Trophoblast cell (in vitro differentiated cells and primary cell): ENCODE measurements at regions not wholly inside any gene's neighbourhood (a gene's known extent, or its start where the extent isn't known, plus 50 kb on each side); places are given as distances from the start of the nearest gene placed in this dataset.

Experiments
- DNase-seq, 2 donors: peaks; one replicate each; pipeline ENCODE4 v3.0.0-alpha.2; 2016
- H2AFZ ChIP-seq: 2 replicates; pipeline ENCODE4 v1.6.1; 2013; ENCODE audit warnings: low read length, moderate library complexity, mild to moderate bottlenecking; ENCODE audit not compliant: insufficient read depth, poor library complexity
- H2AK5ac ChIP-seq: 2 replicates; pipeline ENCODE4 v1.6.1; 2013; ENCODE audit warnings: mild to moderate bottlenecking, low read length
- H2BK120ac ChIP-seq: 2 replicates; pipeline ENCODE4 v1.6.1; 2013; ENCODE audit warnings: low read length, mild to moderate bottlenecking, moderate library complexity; ENCODE audit not compliant: insufficient read depth, poor library complexity
- H2BK12ac ChIP-seq: 2 replicates; pipeline ENCODE4 v1.6.1; 2013; ENCODE audit warnings: mild to moderate bottlenecking, low read length, moderate library complexity
- H2BK5ac ChIP-seq: 2 replicates; pipeline ENCODE4 v1.6.1; 2013; ENCODE audit warnings: low read length, low read depth, moderate library complexity, mild to moderate bottlenecking; ENCODE audit not compliant: poor library complexity
- H3K14ac ChIP-seq: 2 replicates; pipeline ENCODE4 v1.6.1; 2013; ENCODE audit warnings: mild to moderate bottlenecking, low read length
- H3K18ac ChIP-seq: 2 replicates; pipeline ENCODE4 v1.6.1; 2013; ENCODE audit warnings: mild to moderate bottlenecking, low read length
- H3K23ac ChIP-seq: 2 replicates; pipeline ENCODE4 v1.6.1; 2013; ENCODE audit warnings: low read length
- H3K27ac ChIP-seq: 2 replicates; pipeline ENCODE4 v1.5.1; 2013; ENCODE audit warnings: low read depth, mild to moderate bottlenecking, inconsistent platforms, low read length, moderate library complexity
- H3K27me3 ChIP-seq: 2 replicates; pipeline ENCODE4 v1.6.1; 2013; ENCODE audit warnings: inconsistent platforms, mild to moderate bottlenecking, low read length, moderate library complexity; ENCODE audit not compliant: insufficient read depth
- H3K36me3 ChIP-seq, 2 experiments: 1 replicate in 1 of 2; 2 replicates in 1 of 2; pipeline ENCODE4 v1.6.1; 2013; ENCODE audit warnings: low read length in 2 of 2, mild to moderate bottlenecking in 2 of 2, moderate library complexity in 1 of 2; ENCODE audit not compliant: insufficient read depth in 2 of 2, control insufficient read depth in 1 of 2
- H3K4ac ChIP-seq: 2 replicates; pipeline ENCODE4 v1.6.1; 2013; ENCODE audit warnings: low read depth, mild to moderate bottlenecking, low read length, moderate library complexity
- H3K4me1 ChIP-seq, 2 experiments: 1 replicate in 1 of 2; 2 replicates in 1 of 2; pipeline ENCODE4 v1.6.1; 2013; ENCODE audit warnings: low read length in 2 of 2, mild to moderate bottlenecking in 2 of 2, moderate library complexity in 1 of 2; ENCODE audit not compliant: insufficient read depth in 2 of 2, control insufficient read depth in 1 of 2
- H3K4me2 ChIP-seq: 2 replicates; pipeline ENCODE4 v1.6.1; 2013; ENCODE audit warnings: inconsistent platforms, mild to moderate bottlenecking, low read length, moderate library complexity
- H3K4me3 ChIP-seq: 2 replicates; pipeline ENCODE4 v1.5.1; 2013; ENCODE audit warnings: mild to moderate bottlenecking, low read depth, low read length, inconsistent platforms
- H3K79me1 ChIP-seq: one replicate; pipeline ENCODE4 v1.6.1; 2013; ENCODE audit warnings: low read length
- H3K79me2 ChIP-seq: 2 replicates; pipeline ENCODE4 v1.6.1; 2013; ENCODE audit warnings: low read length, mild to moderate bottlenecking; ENCODE audit not compliant: control insufficient read depth, insufficient read depth, poor library complexity
- H3K9ac ChIP-seq: 2 replicates; pipeline ENCODE4 v1.6.1; 2013; ENCODE audit warnings: mild to moderate bottlenecking, low read length
- H3K9me3 ChIP-seq: 2 replicates; pipeline ENCODE4 v1.6.1; 2013; ENCODE audit warnings: low read depth, mild to moderate bottlenecking, control low read depth, inconsistent platforms, low read length; ENCODE audit not compliant: insufficient read depth
- H4K12ac ChIP-seq: 2 replicates; pipeline ENCODE4 v1.6.1; 2013; ENCODE audit warnings: low read depth, mild to moderate bottlenecking, low read length, moderate library complexity
- H4K8ac ChIP-seq: 2 replicates; pipeline ENCODE4 v1.6.1; 2013; ENCODE audit warnings: low read depth, mild to moderate bottlenecking, low read length, moderate library complexity
- H4K91ac ChIP-seq: one replicate; pipeline ENCODE4 v1.6.1; 2013; ENCODE audit warnings: low read depth, mild to moderate bottlenecking, low read length, moderate library complexity
- WGBS: extraction: QIAGEN DNeasy Blood & Tissue Kit; methylation state at CpG from one replicate; pipeline ENCODE4 v1.1.7; 2013; ENCODE audit warnings: missing lambda C conversion rate; ENCODE audit not compliant: insufficient read length, insufficient coverage; ENCODE audit errors: extremely low coverage; 5-methylcytosine and 5-hydroxymethylcytosine counted together

GRCh38 chr10:59079386-59080226 lies 96.8 kb upstream of the PHYHIPL start:
- Histone ChIP-seq H3K4ac (no peak overlapping the region), H3K36me3 (no peaks in the 10 kb centered on the region), H4K12ac (no peak overlapping the region), H3K27me3 (no peaks in the 10 kb centered on the region), H3K14ac (no peak overlapping the region), H4K91ac (no peak overlapping the region), H3K4me2 (no peak overlapping the region), H3K23ac (no peak overlapping the region), H4K8ac (no peak overlapping the region), H3K4me3 (no peak overlapping the region), H3K9ac (no peak overlapping the region), H2BK120ac (no peak overlapping the region), H3K79me2 (no peaks in the 10 kb centered on the region), H2AFZ (no peak overlapping the region), H3K18ac (no peak overlapping the region), H2BK5ac (no peak overlapping the region), H3K27ac (no peak overlapping the region), H3K79me1 (no peaks in the 10 kb centered on the region), H2AK5ac (no peak overlapping the region), H3K4me1 (no peaks in the 10 kb centered on the region), H3K9me3 (no peaks in the 10 kb centered on the region), H2BK12ac (no peak overlapping the region)
- DNase-seq, result peak in 1 of 2 donors; percentile 55
- no CpG with 5 or more reads among the region's 4 CpGs for WGBS

- H3K9ac ChIP-seq, result no peak overlapping the region
- H3K18ac ChIP-seq, result no peak overlapping the region
- H3K4ac ChIP-seq, result no peak overlapping the region
- H3K27me3 ChIP-seq, result no peaks in the 10 kb centered on the region
- H3K14ac ChIP-seq, result no peak overlapping the region
- H3K79me2 ChIP-seq, result no peaks in the 10 kb centered on the region
- H2AK5ac ChIP-seq, result no peak overlapping the region
- H3K27ac ChIP-seq, result no peak overlapping the region
- no peaks in the 10 kb centered on the region for H3K36me3 ChIP-seq
- H3K4me3 ChIP-seq, result no peak overlapping the region
- H4K91ac ChIP-seq, result no peak overlapping the region
- no peak overlapping the region for H2AFZ ChIP-seq
- DNase-seq, result no peak
- no peak overlapping the region for H2BK5ac ChIP-seq
- H3K4me1 ChIP-seq, result no peaks in the 10 kb centered on the region
- no peaks in the 10 kb centered on the region for H3K9me3 ChIP-seq
- H3K23ac ChIP-seq, result no peak overlapping the region
- H3K4me2 ChIP-seq, result no peak overlapping the region
- H2BK12ac ChIP-seq, result no peak overlapping the region
- no peak overlapping the region for H4K12ac ChIP-seq
- H4K8ac ChIP-seq, result no peak overlapping the region
- H2BK120ac ChIP-seq, result no peak overlapping the region
- no CpG with 5 or more reads among the region's 3 CpGs for WGBS
- no peaks in the 10 kb centered on the region for H3K79me1 ChIP-seq
Observed at GRCh38 chr10:59082249-59082648, 94.2 kb upstream of the PHYHIPL start.

- no peak overlapping the region for H2AK5ac ChIP-seq
- no peak overlapping the region for H4K12ac ChIP-seq
- no peak overlapping the region for H2BK12ac ChIP-seq
- no peak overlapping the region for H2AFZ ChIP-seq
- H4K91ac ChIP-seq, result no peak overlapping the region
- H3K27me3 ChIP-seq, result no peaks in the 10 kb centered on the region
- no peaks in the 10 kb centered on the region for H3K79me1 ChIP-seq
- no peak overlapping the region for H2BK120ac ChIP-seq
- no peaks in the 10 kb centered on the region for H3K79me2 ChIP-seq
- H3K14ac ChIP-seq, result no peak overlapping the region
- no peaks in the 10 kb centered on the region for H3K4me1 ChIP-seq
- H3K4ac ChIP-seq, result no peak overlapping the region
- no peaks in the 10 kb centered on the region for H3K9me3 ChIP-seq
- no peak overlapping the region for H3K18ac ChIP-seq
- no peak overlapping the region for H3K27ac ChIP-seq
- H3K4me2 ChIP-seq, result no peak overlapping the region
- no peak overlapping the region for H3K9ac ChIP-seq
- no peak overlapping the region for H3K23ac ChIP-seq
- no peak overlapping the region for H3K4me3 ChIP-seq
- H3K36me3 ChIP-seq, result no peaks in the 10 kb centered on the region
- DNase-seq, result no peak
- no peak overlapping the region for H4K8ac ChIP-seq
- H2BK5ac ChIP-seq, result no peak overlapping the region
Observed at GRCh38 chr10:59085054-59085453, 91.4 kb upstream of the PHYHIPL start.

- H3K36me3 ChIP-seq, result no peaks in the 10 kb centered on the region
- no peak overlapping the region for H3K9ac ChIP-seq
- H3K4me2 ChIP-seq, result no peak overlapping the region
- DNase-seq, result no peak
- H4K8ac ChIP-seq, result no peak overlapping the region
- no peak overlapping the region for H3K18ac ChIP-seq
- H4K91ac ChIP-seq, result no peak overlapping the region
- H3K27me3 ChIP-seq, result no peaks in the 10 kb centered on the region
- WGBS, result no CpG with 5 or more reads among the region's 6 CpGs
- H3K4ac ChIP-seq, result no peak overlapping the region
- no peak overlapping the region for H2BK120ac ChIP-seq
- H4K12ac ChIP-seq, result no peak overlapping the region
- H2AFZ ChIP-seq, result no peak overlapping the region
- H3K9me3 ChIP-seq, result no peaks in the 10 kb centered on the region
- H2BK12ac ChIP-seq, result no peak overlapping the region
- no peak overlapping the region for H2AK5ac ChIP-seq
- H3K79me1 ChIP-seq, result no peaks in the 10 kb centered on the region
- H3K4me3 ChIP-seq, result no peak overlapping the region
- H3K14ac ChIP-seq, result no peak overlapping the region
- H3K23ac ChIP-seq, result no peak overlapping the region
- no peak overlapping the region for H2BK5ac ChIP-seq
- no peaks in the 10 kb centered on the region for H3K79me2 ChIP-seq
- H3K4me1 ChIP-seq, result no peaks in the 10 kb centered on the region
- H3K27ac ChIP-seq, result no peak overlapping the region
Observed at GRCh38 chr10:59085711-59086502, 90.5 kb upstream of the PHYHIPL start.
